GM19240 (cell line): ENCODE measurements at regions not wholly inside any gene's neighbourhood (a gene's known extent, or its start where the extent isn't known, plus 50 kb on each side); places are given as distances from the start of the nearest gene placed in this dataset.

ENCODE experiments used
- DNase-seq: peaks from one replicate; pipeline ENCODE4 v3.0.0; 2011; ENCODE audit warnings: low spot score; ENCODE audit not compliant: insufficient read length

DNA sequence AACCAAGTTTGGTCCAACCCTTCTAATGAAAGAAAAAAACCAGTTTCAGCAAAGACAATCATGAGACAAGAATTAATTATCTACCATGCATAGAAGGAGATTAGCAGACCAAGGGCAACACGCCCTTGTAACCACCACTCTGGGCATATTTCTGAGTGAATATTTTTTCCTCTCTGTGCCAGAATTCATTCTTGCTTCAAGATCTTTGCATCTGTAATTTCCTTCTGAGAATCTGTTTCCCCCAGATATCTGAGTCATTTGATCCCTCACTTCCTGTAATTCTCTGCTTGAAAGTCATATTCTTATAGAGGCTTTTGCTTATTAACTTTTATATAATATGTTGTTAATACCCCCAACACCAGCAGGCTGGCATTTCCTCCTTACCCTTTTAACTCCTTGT is 243.7 kb downstream of the SLC16A7 start:
- DNase-seq, result no peak

DNA sequence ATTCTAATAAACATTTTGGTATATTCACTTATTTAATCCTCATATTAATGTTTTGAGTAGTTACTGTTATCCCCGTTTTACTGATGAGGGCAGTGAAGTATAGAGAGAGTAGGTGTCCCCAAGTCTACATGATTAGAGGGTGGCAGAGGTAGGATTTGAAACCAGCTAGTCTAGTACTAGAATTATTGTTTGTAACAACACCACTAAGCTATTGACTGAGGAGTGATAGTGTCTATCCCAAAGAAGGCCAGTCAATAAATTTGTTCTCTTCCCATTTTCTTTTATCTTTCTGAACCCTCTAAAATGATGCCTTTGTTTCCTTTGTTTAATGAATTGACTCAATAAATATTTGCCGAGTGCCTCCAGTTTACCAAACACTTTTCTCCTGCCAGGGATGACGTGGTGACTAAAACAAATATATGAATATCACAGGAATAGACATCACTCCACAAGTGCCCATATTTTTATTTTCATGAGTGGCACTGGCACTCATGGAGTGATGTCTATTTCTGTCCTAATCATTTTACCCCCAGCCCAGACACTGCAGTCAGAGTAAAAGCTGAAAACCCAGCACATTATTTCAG is 247.5 kb downstream of the SLC16A7 start:
- DNase-seq, result no peak

DNA sequence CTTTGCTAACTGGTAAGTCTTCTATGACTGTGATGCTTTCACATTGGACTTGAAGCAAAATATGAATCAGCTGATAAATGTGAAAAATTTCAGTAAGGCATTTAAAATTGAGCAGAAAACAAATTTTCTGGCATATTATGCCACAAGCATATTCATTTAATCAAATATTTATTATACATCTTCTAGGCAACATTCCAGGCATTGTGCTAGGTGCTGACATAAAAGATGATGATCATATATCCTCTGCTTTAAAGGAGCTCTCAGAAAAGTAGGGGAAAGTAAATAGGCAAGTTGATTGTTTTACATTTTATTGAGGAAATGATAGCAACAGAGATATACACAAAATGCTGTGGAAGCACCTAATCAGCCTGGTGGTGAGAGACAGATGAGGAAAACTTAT is 248.9 kb downstream of the SLC16A7 start:
- no peak for DNase-seq

DNA sequence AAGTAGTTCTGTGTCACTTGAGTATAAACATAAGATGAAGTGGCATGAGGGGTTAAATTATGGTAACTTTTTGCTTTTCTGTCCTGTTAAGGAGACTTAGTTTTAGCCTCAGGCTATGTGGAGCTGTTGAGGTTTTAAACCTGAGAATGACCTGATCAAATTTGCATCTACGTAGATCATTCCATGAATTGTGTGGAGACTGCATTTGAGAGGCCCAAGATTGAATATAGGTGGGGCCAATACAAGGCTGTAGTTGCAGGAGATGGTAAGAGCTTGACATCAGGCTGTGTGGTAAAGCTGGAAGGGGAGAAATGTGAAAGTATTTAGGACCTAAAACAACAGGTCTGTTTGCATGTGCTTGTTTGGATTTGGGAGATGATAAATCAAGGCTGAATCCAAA is 249.5 kb downstream of the SLC16A7 start:
- DNase-seq, result no peak

DNA sequence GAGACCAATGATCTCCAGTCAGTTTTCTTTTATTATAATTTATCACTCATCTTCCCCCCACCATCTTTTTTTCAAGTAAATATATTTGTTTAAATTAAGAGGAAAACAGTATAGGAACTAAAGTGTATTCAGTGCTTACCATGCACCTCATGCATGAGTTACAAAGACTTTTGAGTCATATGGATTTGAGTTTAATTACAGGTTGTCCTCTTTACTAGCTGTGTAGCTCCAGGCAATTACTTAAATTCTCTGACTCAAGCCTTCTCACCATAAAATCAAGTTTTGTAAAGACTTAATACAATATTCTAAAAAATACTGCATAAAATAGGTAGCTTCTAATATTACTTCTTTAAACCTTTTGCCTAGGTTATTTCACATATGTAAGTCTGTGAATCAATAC is 251.3 kb downstream of the SLC16A7 start:
- DNase-seq, result no peak

DNA sequence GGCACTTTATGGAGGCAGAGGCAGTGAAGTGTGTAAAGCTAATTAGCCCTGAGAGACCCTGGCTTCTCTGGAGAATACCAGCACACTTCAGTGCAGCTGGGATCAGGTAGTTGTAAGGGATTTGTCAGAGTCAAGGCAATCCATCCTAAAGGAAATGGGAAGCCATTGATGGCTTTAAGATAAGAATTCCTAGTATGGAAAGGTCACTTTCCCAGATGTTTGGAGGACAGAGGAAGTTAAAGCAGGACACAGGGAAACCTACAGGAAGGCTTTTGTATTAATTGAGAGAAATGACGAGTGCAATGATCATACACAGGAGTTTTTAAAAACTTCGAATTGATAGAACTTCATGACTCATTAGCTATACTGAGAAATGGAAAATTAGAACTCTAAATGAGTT is 254.4 kb downstream of the SLC16A7 start:
- DNase-seq, result no peak

DNA sequence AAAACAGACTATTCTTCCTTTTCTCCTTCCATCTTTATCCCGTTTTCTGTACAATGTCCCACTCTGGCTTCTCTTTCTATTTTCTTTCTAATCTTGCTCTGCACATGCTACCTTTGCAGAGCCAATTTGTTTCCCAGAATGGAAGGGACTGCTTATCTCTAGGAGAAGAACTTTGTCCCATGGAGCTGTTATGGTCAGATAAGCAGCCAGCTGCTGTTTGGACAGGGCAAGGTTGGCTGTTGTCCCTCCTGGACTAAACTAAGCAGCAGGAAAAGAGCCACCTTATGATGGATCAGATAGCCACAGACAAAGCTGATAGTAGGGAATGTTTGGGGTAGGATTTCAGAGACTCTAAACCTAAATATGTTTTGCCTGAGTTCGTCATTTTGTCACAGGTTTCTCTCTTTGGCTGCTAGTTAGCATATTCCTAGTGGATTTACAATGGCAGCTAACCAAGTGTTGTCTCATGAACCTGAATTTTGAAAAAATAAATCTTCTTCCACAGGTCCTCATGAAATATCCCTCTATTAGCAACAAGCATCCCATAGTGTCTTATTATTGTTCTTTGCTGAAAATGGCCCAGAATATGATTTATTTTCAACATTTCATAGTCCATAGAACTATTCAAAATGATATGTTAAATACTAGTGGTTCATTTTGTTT is 262.8 kb downstream of the SLC16A7 start:
- DNase-seq, result no peak

DNA sequence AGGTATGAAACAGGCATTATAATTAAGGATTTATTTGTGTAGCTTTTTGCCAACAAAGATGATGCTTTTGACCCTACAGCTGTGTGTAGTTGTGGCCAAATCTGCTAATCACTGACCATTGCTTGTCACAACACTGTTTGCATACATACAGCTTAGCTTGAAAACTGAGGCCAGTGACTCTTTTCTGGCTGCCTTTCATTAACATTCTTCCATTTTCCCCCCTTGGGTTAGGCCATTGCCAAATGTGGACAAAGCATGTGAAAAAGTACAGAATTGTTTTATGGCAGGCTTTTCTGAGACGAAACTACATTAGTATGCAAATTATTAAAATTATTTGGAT is 263.3 kb downstream of the SLC16A7 start:
- DNase-seq, result no peak

DNA sequence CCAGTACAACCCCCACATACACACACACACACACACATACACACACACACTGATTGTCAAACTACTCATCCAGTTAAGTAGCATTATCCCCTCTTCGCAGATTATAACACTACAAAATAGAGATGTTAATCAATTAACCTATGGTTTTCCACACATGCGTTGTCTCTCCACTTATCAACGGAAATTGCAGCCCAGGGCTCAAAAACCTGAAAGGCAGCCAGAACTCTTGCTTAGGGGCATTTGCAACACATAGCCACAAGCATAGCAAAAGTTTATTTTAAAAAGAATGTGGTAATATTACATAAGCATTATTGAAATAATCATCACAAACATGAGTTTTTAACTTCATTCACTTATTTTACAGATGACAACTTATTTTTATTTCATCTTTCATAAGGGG is 265.8 kb downstream of the SLC16A7 start:
- no peak for DNase-seq

DNA sequence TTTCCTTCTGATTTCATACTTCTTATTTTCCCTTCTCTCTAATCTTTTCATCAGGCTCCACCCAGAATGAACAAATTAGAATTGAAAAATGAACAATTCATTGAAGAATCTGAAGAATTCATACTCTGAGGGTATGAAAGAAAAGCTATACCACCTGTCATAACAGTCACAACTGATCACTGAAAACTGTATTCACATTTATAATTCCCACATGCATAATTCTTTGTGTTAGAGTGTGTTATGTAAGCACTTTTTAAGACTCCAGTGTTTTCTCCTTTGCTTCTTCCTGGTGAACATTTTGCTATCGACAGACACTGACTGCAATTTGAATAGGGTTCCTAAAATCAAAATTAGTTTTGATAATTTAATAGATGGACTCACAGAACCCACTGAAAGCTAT is 271.2 kb downstream of the SLC16A7 start:
- no peak for DNase-seq

DNA sequence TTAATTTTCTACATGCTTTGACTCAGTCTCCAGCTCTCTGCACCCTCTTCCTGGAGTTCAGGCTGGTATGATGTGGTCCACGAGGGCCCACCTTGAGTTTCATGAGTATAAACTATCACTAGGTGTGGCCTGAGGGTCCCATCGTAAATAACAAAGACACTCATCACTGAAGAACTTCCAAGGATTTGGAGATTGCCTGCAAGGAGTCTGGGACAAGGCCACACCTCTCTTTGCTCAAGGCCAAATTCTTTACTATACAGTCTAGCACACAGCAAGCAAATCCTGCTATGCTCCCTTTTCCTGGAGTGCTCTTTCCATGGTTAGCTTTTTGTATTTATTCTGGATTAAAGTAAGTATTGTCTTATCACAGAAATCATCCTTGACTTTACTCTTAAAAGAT is 271.9 kb downstream of the SLC16A7 start:
- no peak for DNase-seq

DNA sequence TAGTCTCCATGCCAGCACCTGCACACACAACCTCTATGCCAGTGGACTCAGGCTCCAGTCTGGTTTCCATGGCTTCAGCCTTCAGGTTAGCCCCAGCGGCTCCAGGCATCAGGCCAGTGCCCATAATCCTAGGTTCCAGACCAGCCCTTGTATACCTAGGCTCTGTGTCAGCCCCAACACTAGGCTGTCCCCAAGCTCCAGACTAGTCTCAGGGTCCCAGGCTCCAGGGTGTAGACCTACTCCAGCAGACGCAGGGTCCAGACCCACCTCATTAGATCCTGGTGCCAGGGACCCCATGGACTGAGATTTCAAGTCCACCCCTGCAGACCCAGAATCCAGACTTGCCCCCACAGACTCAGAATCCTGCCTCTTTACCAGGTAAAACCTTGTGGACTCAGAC is 275.9 kb downstream of the SLC16A7 start:
- DNase-seq, result no peak

DNA sequence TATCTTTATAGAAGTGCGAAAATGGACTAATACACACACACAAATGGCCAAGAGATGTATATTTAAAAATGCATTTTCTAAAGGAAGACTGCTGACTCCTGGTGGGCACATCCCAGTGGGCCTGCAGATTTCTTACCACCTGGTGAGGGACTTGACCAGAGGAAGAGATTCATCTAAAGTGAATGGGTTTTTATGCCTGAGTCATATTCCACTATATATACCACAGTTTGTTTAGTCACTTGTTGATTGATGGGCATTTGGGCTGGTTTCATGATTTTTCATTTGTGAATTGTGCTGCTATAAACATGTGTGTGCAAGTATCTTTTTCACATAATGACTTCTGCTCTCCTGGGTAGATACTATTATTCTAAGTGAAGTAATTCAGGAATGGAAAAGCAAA is 277.3 kb downstream of the SLC16A7 start:
- no peak for DNase-seq

DNA sequence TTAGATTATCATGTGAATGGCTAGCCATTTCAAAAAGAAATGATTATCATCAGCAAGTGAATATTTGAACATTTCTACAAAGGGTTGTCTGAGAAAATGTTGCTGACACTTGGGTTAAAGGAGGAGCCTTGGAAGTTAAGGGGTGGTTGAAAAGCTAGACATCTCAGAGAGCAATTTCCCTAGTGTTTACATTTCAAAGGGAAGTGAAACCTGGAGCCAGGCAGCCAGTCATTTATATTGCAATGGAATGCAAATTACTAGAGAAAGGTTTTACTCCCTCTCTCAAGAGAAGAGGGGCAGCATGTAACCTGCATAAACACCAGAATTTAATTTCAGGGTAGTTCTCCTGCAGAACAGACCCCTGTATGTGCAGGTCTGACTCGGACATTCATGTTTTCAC is 279.0 kb downstream of the SLC16A7 start:
- DNase-seq, result no peak

DNA sequence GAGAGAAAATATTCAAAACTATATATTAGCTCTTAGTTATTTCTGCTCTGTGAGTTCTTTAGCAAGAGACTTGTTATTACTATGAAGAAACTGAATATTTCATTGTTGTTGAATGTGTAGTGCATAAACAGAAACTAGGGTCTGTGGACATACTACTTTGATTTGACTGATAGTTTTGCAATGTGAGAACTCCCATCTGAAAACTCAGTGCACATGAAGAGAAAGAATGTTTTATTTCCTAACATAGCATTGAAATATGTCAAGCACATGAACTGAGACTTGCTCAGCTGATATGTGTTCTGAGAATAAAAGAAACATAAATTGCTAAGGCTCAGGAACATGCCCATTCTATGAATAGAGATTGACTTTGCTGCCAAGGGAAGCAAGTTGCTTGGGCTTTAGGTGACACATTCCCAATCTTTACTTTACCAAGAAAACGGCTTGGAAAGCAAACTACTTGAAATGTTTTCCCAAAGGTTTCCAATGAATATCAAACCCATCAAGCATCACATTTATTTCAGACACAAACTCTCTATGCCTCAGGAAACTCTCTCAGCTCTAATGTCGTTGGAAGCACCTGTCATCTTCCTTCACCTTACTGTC is 290.4 kb downstream of the SLC16A7 start:
- no peak for DNase-seq

DNA sequence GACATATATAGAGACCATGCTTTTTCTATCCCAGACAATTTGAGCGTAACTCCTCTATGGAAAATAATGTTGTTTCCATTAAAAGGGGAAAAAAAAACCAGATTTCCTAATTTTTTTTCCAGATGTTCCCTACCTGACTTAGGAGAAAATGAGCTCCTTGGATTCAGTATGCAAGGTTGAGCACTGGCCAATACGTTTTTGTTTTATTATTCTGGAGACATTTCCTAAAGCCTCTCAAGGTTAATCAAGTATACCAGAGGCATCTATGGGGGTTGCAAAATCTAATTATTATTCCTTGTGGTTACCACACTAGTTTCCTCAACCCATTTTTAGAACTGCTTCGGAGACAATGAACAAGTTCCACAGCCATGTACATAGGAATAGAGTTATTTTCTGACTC is 291.3 kb downstream of the SLC16A7 start:
- DNase-seq, result no peak

DNA sequence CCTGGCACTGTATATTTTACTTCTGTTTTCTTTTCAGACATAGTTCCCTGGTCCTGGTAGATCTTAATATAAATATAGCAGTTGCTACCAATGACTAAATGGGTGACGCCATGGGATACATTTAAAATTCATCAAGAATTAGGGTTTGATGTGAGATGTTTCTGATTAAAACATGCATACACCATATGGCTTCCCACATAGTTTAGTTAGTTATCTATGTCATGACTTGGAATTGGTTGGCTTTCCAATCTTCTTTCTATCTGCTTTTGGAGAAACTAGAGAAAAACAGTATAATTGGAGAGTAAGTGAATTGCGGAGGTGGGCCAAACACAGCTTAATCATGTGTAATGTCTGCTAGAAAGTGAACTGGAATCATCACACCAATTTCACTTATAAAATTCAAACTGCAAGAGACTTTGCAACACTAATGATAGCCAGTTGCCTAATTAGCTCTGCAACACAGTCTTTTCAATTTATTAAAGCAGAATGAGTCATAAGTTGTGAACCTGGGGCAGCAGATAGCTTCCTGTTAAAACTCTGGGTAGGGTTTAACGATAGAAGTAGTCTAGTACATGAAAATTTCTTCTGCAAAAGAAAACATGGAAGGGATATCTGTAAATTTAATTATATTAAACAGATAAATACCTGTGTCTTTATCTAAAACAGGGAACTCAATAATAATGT is 295.2 kb downstream of the SLC16A7 start:
- no peak for DNase-seq

DNA sequence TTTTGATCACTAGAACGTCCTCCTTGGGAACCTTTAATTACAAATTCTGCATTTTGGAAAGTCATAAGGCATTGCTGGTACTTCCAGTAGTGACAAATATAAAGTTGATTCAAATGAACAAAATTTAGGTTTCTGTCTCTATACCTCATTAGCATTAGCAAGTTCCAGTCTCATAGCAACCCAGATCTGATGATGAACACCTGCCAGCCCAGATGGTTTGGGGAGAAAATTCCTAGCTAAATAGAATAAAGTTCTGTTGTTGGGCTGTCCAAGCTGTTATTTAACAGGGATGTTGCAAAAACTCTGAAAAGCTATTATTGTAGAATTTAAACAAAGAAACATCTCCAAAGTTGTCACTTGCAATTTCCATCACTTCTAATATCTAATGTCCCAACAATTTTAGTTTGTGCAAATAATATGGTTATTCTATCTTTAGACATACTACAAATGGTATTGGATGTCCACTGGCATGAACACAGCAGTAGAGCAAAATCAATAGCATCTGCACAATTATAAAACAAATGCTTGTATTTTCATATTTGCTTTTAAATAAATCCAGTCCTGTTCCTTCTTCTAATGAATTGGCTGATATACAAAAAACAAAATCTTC is 299.4 kb downstream of the SLC16A7 start:
- DNase-seq, result no peak

DNA sequence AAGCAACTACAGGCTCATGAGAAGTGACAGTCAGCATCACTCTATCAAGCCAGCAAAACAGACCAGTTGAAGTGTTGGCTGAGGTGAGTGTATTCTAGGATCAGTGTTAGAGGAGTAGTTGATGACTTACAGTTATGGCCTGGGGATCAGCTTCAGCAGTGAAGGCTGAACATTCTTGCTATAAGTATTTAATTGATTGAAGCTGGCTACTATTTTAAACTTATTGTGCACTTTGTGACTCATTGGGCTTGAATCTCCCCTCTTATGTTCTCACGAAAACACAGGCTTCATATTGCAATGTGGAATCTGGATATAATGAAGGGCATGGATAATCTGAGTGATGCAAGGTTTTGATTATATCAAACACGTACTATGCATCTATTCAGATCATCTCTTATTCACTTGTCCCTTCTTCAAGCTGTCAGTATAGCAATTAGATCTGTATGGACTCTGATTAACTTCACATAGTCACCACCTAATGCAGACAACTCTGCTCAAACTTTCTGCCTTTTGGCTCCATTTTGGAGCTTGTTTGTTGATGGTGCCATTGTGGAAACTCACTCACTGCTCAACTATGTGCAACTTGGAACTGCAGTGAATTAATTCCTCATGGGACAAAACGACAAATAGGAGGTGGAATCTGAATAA is 309.2 kb downstream of the SLC16A7 start:
- DNase-seq, result no peak

DNA sequence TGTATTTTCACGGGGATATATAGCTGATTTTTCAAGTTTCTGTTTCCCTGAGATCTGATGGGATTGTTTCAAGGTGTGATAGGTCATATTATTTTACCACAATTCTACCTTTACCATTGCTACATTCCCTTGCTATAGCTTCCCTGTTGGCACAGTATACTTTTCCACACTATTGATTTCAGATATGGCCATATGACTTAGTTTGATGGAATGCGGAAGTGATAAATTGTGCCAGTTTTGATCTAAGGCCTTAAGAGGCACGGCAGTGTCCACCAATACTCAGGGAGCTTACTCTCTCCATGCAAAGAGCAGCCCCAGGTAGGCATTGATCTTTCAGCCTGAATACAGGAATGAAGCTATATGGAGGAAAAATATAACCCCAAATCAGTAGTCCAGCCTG is 315.7 kb downstream of the SLC16A7 start:
- no peak for DNase-seq

DNA sequence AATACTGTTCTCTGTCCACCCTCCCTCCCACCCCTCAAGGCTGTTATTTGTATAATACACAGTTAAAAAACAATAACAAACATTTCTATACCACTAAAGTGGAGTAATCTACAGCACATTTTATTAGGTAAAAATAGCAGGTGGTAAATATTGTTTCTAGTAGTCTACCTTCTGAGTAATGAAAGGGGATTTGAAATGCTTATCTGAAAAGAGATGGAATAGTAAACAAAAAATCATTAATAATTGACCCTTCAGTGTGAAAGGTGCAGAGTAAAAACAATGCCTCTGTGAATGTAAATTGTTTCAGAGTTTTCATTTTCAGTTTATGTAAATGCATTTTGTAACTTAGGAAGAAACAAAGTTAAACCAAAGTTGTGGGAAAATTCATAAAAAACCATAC is 321.2 kb downstream of the SLC16A7 start:
- DNase-seq, result no peak

DNA sequence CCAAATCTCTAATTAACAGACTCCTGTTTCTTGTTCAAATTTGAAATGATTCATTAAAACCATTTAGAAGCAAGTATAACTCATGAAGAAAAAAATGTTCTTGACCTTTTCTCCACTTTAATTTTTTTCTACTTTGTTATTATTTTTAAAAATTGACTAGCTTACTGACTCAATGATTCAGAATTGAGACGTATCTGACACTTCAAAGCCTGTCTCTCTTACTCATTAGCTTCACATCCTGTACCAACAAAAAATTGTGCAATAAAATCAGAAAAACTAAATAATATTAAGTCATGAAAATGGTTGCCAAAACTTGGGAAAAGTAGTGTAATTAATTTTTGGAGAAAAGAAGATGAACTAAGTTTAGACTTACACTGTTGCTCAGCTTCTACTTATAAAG is 331.2 kb downstream of the SLC16A7 start:
- no peak for DNase-seq
